Fibroblast of villous mesenchyme (primary cell): ENCODE measurements at regions not wholly inside any gene's neighbourhood (a gene's known extent, or its start where the extent isn't known, plus 50 kb on each side); places are given as distances from the start of the nearest gene placed in this dataset.
"Not testable (repeated sequence)": the region's sequence is repeated elsewhere in the genome, so short reads cannot be mapped to it uniquely, and the experiment has no call there.

Source experiments
- DNase-seq: peaks from one replicate; pipeline ENCODE4 v3.0.0-alpha.2; 2010; ENCODE audit warnings: low read depth
- H3K4me3 ChIP-seq: 2 replicates; pipeline ENCODE4 v1.5.1; 2011; ENCODE audit warnings: low read depth, mild to moderate bottlenecking, low read length
- TF ChIP-seq, protein P1 (sequence below): IDR thresholded peaks from 2 replicates; pipeline ENCODE4 v1.5.1; 2012; ENCODE audit warnings: low read depth, mild to moderate bottlenecking, low read length; ENCODE audit not compliant: insufficient read depth

DNA sequence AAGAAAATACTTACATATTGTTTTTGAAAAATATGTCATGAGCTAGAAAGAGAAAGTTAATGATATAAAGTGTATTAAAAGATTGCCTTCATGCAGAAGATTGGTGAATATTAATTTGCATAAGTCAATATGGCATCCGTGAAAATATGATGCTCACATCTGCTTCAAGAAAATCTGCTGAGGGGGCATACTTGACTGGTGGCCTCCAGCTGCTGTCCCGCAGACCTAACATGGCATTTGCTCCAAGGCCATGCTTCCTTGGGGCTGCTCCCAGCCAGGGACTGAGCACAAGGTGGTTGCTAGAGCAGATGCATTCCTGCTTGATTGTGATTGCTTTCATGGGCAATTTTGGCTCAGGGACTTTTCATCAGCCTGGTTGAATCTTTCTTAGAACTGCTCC is 133.8 kb downstream of the TTC6 start:
- DNase-seq: no peak
- TF ChIP-seq, protein P1, sequence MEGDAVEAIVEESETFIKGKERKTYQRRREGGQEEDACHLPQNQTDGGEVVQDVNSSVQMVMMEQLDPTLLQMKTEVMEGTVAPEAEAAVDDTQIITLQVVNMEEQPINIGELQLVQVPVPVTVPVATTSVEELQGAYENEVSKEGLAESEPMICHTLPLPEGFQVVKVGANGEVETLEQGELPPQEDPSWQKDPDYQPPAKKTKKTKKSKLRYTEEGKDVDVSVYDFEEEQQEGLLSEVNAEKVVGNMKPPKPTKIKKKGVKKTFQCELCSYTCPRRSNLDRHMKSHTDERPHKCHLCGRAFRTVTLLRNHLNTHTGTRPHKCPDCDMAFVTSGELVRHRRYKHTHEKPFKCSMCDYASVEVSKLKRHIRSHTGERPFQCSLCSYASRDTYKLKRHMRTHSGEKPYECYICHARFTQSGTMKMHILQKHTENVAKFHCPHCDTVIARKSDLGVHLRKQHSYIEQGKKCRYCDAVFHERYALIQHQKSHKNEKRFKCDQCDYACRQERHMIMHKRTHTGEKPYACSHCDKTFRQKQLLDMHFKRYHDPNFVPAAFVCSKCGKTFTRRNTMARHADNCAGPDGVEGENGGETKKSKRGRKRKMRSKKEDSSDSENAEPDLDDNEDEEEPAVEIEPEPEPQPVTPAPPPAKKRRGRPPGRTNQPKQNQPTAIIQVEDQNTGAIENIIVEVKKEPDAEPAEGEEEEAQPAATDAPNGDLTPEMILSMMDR: no peak
- H3K4me3 ChIP-seq: no peak overlapping the region

DNA sequence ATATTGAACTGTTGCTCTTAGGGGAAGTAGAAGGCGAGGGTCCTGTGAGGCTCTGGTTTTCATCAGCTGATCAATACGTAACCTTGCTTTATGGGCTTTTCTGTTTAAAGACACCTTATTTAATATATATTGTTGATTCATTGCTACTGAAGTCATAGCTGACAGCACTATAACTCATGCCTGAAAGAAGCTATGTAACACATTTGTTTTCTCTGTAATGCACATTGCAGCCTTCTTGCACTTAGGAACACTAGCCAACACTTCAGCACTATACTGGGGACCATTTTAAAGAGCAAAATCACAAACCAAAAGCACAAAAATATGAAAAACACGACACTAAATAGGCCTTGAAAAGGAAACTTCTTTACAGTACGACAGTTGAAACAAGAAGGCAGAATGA is 135.7 kb downstream of the TTC6 start:
- TF ChIP-seq, protein P1: no peak
- DNase-seq: no peak
- H3K4me3 ChIP-seq: no peak overlapping the region

DNA sequence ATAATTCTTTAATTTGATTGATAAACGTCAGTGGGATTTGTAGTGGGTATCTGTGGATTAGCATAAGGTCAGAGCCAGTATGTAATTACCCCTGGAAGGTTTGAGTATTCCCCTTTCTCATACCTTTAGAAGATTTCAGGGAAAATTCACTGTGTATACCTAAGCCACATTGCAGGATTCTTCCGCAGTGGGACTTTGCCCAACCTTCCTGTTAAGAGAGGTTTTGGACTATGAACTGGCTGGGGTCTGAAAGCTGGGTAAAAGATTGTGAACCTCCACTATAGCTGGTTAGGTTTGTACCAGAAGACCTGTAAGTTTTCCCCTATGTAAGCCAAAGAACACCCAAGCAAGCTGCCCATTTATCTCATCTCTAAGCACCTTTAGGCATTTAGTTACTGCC is 150.2 kb downstream of the TTC6 start:
- TF ChIP-seq, protein P1: no peak
- no peak overlapping the region for H3K4me3 ChIP-seq
- DNase-seq: no peak

DNA sequence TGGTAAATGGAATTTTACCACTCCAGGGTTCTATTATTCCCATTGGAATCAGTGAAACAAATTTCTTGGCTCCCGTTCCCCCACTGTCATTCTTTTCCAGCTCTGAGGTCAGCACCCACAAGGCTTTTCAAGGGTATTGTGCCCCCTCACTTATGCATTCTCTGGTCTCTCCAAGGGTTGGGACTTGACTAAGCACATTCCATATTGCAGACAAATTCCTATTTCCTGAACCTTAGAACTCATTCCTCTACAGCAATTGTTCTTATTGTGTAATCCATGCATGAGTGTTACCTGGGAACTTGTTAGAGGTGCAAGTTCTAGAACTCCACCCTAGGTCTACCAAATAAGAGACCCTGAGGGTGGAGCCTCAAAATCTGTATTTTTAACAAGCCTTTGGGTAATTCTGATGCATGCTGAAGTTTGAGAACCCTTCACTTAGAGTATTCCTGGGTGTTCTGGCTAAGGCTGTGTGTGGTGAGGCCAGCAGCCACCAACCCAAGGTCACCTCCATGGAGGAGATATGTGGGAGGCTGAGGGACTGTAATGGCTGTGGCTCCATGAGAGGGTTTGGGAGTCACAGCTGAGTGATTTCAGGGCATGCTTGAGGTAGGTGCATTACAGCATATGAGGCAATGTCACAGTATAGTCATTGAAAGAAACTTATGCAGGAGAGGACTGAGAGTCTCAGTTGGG is 150.9 kb downstream of the TTC6 start:
- no peak for DNase-seq
- TF ChIP-seq, protein P1: no peak
- H3K4me3 ChIP-seq: no peak overlapping the region

DNA sequence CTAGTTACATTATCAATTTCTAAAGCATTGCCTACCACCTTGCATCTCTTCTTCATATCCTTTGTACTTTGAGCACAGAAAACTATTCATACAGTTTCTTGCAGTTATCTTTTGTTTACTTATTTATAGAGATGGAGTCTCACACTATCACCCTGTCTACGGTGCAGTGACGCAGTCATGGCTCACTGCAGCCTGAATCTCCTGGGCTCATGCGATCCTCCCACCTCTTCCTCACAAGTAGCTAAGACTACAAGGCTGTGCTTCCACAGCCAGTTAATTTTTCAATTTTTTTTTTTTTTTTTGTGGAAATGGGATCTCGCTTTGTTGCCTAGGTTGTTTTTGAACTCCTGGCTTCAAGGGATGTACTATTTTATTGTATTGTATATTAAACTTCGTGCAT is 158.0 kb downstream of the TTC6 start:
- TF ChIP-seq, protein P1: no peak
- H3K4me3 ChIP-seq: no peak overlapping the region
- no peak for DNase-seq

DNA sequence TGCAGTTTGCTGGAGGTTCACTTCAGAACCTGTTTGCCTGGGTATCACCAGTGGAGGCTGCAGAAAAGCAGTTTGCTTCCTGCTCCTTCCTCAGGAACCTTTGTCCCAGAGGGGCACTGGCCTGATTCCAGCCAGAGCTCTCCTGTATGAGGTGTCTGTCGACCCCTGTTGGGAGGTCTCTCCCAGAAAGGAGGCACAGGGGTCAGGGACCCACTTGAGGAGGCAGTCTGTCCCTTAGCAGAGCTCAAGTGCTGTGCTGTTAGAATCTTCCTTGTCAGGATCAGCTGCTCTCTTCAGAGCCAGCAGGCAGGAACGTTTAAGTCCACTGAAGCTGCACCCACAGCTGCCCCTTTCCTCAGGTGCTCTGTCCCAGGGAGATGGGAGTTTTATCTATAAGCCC is 164.8 kb downstream of the TTC6 start:
- not testable (repeated sequence) for DNase-seq, H3K4me3 ChIP-seq

DNA sequence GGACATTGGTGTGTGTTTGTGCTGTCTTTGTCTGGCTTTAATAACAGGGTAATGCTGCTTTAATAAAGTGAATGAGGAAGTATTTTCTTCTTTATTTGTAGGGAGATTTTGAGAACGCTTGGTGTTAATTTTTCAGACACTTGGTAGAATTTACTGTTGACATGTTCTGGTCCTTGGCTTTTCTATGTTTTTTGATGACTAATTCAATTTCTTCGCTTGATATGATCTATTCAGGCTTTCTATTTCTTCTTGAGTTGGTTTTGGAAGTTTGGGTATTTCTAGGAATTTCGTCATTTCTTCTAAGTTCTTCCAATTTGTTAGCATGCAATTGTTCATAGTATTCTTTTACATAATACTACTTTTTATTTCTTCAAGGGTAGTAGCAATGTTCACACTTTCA is 167.8 kb downstream of the TTC6 start:
- TF ChIP-seq, protein P1: no peak
- no peak overlapping the region for H3K4me3 ChIP-seq
- no peak for DNase-seq

DNA sequence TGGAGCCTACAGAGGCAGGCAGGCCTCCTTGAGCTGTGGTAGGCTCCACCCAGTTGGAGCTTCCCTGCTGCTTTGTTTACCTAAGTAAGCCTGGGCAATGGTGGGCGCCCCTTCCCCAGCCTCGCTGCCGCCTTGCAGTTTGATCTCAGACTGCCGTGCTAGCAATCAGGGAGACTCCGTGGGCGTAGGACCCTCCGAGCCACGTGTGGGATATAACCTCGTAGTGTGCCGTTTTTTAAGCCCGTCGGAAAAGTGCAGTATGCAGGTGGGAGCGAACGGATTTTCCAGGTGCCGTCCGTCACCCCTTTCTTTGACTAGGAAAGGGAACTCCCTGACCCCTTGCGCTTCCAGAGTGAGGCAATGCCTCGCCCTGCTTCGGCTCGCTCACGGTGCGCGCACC is 176.9 kb downstream of the TTC6 start:
- H3K4me3 ChIP-seq, DNase-seq: not testable (repeated sequence)
